Right atrium auricular region (tissue), 2 donors: ENCODE measurements at regions not wholly inside any gene's neighbourhood (a gene's known extent, or its start where the extent isn't known, plus 50 kb on each side); places are given as distances from the start of the nearest gene placed in this dataset.
A peak's percentile ranks its signal among the peaks of the same experiment; 100 is the strongest.

Source experiments
- DNase-seq: peaks from one replicate; pipeline ENCODE4 v3.0.0-alpha.2; 2019; ENCODE audit warnings: low spot score
- H3K27ac ChIP-seq, 2 donors: fragments of 200-600 bp; sonication (generic); 1 replicate in 1 of 2; 2 replicates in 1 of 2; pipeline ENCODE4 v1.5.1; 2016 to 2019
- H3K27me3 ChIP-seq, 2 donors: fragments of 200-600 bp; sonication (generic); one replicate each; pipeline versions ENCODE4 v1.5.1 to v1.6.0; 2017 to 2019
- H3K36me3 ChIP-seq: fragments of 200-600 bp; sonication (generic); one replicate; pipeline ENCODE4 v1.5.1; 2016
- H3K4me1 ChIP-seq, 2 donors: fragments of 200-600 bp; sonication (generic); one replicate each; pipeline versions ENCODE4 v1.5.1 to v1.6.0; 2017 to 2019
- H3K4me3 ChIP-seq, 2 donors: fragments of 200-600 bp; sonication (generic); 1 replicate in 1 of 2; 2 replicates in 1 of 2; pipeline ENCODE4 v1.5.1; 2017 to 2019; ENCODE audit warnings: mild to moderate bottlenecking in 1 of 2, moderate library complexity in 1 of 2
- H3K9me3 ChIP-seq, 2 donors: fragments of 200-600 bp; sonication (generic); one replicate each; pipeline ENCODE4 v1.5.1; 2019
- CTCF ChIP-seq, 2 donors: fragments of 200-600 bp; sonication (generic); IDR thresholded peaks; one replicate each; pipeline ENCODE4 v1.5.1; 2019; ENCODE audit warnings: antibody characterized with exemption in 2 of 2

GRCh38 chr10:44804661-44805060 is 106.5 kb upstream of the TMEM72 start:
- peaks cover 0 to 21% of the 10 kb centered on the region in 2 donors for H3K4me1 ChIP-seq
- H3K9me3 ChIP-seq: no peaks in the 10 kb centered on the region
- TF ChIP-seq CTCF (IDR thresholded peaks at IDR 0.05): no peak
- H3K27me3 ChIP-seq: no peaks in the 10 kb centered on the region
- no peak overlapping the region for H3K27ac ChIP-seq
- no peaks in the 10 kb centered on the region for H3K36me3 ChIP-seq
- H3K4me3 ChIP-seq: no peak overlapping the region
- DNase-seq: no peak

GRCh38 chr10:44805466-44806210 is 105.5 kb upstream of the TMEM72 start:
- no peaks in the 10 kb centered on the region for H3K27me3 ChIP-seq
- peaks cover 0 to 21% of the 10 kb centered on the region in 2 donors for H3K4me1 ChIP-seq
- no peak overlapping the region for H3K27ac ChIP-seq
- no peaks in the 10 kb centered on the region for H3K36me3 ChIP-seq
- no peak for DNase-seq
- no peak for TF ChIP-seq CTCF (IDR thresholded peaks at IDR 0.05)
- H3K4me3 ChIP-seq: no peak overlapping the region
- H3K9me3 ChIP-seq: no peaks in the 10 kb centered on the region

GRCh38 chr10:44806950-44807349 is 104.2 kb upstream of the TMEM72 start:
- Histone ChIP-seq H3K9me3 (no peaks in the 10 kb centered on the region), H3K4me1 (peaks cover 0 to 28% of the 10 kb centered on the region in 2 donors), H3K27me3 (no peaks in the 10 kb centered on the region), H3K4me3 (no peak overlapping the region), H3K27ac (no peak overlapping the region), H3K36me3 (no peaks in the 10 kb centered on the region)
- no peak for DNase-seq
- TF ChIP-seq CTCF (IDR thresholded peaks at IDR 0.05): no peak

GRCh38 chr10:44807451-44807850 is 103.7 kb upstream of the TMEM72 start:
- Histone ChIP-seq H3K27me3 (no peaks in the 10 kb centered on the region), H3K4me3 (no peak overlapping the region), H3K27ac (no peak overlapping the region), H3K36me3 (no peaks in the 10 kb centered on the region), H3K4me1 (peaks cover 0 to 23% of the 10 kb centered on the region in 2 donors), H3K9me3 (no peaks in the 10 kb centered on the region)
- no peak for TF ChIP-seq CTCF (IDR thresholded peaks at IDR 0.05)
- DNase-seq: no peak

GRCh38 chr10:44809647-44810046 is 101.5 kb upstream of the TMEM72 start:
- Histone ChIP-seq H3K36me3 (no peaks in the 10 kb centered on the region), H3K9me3 (no peaks in the 10 kb centered on the region), H3K4me3 (no peak overlapping the region), H3K27me3 (no peaks in the 10 kb centered on the region), H3K4me1 (peaks cover 0 to 22% of the 10 kb centered on the region in 2 donors), H3K27ac (no peak overlapping the region)
- no peak for DNase-seq
- peak in 1 of 2 donors; percentile 11 for TF ChIP-seq CTCF (IDR thresholded peaks at IDR 0.05)

GRCh38 chr10:44811072-44811471 is 100.1 kb upstream of the TMEM72 start:
- H3K27ac ChIP-seq: no peak overlapping the region
- TF ChIP-seq CTCF (IDR thresholded peaks at IDR 0.05): no peak
- H3K27me3 ChIP-seq: no peaks in the 10 kb centered on the region
- no peaks in the 10 kb centered on the region for H3K9me3 ChIP-seq
- no peak overlapping the region for H3K4me3 ChIP-seq
- H3K4me1 ChIP-seq: peaks cover 0 to 15% of the 10 kb centered on the region in 2 donors
- no peaks in the 10 kb centered on the region for H3K36me3 ChIP-seq
- DNase-seq: no peak
